ENCODE measurements at regions not wholly inside any gene's neighbourhood (a gene's known extent, or its start where the extent isn't known, plus 50 kb on each side); places are given as distances from the start of the nearest gene placed in this dataset.

- TF ChIP-seq, protein P1, sequence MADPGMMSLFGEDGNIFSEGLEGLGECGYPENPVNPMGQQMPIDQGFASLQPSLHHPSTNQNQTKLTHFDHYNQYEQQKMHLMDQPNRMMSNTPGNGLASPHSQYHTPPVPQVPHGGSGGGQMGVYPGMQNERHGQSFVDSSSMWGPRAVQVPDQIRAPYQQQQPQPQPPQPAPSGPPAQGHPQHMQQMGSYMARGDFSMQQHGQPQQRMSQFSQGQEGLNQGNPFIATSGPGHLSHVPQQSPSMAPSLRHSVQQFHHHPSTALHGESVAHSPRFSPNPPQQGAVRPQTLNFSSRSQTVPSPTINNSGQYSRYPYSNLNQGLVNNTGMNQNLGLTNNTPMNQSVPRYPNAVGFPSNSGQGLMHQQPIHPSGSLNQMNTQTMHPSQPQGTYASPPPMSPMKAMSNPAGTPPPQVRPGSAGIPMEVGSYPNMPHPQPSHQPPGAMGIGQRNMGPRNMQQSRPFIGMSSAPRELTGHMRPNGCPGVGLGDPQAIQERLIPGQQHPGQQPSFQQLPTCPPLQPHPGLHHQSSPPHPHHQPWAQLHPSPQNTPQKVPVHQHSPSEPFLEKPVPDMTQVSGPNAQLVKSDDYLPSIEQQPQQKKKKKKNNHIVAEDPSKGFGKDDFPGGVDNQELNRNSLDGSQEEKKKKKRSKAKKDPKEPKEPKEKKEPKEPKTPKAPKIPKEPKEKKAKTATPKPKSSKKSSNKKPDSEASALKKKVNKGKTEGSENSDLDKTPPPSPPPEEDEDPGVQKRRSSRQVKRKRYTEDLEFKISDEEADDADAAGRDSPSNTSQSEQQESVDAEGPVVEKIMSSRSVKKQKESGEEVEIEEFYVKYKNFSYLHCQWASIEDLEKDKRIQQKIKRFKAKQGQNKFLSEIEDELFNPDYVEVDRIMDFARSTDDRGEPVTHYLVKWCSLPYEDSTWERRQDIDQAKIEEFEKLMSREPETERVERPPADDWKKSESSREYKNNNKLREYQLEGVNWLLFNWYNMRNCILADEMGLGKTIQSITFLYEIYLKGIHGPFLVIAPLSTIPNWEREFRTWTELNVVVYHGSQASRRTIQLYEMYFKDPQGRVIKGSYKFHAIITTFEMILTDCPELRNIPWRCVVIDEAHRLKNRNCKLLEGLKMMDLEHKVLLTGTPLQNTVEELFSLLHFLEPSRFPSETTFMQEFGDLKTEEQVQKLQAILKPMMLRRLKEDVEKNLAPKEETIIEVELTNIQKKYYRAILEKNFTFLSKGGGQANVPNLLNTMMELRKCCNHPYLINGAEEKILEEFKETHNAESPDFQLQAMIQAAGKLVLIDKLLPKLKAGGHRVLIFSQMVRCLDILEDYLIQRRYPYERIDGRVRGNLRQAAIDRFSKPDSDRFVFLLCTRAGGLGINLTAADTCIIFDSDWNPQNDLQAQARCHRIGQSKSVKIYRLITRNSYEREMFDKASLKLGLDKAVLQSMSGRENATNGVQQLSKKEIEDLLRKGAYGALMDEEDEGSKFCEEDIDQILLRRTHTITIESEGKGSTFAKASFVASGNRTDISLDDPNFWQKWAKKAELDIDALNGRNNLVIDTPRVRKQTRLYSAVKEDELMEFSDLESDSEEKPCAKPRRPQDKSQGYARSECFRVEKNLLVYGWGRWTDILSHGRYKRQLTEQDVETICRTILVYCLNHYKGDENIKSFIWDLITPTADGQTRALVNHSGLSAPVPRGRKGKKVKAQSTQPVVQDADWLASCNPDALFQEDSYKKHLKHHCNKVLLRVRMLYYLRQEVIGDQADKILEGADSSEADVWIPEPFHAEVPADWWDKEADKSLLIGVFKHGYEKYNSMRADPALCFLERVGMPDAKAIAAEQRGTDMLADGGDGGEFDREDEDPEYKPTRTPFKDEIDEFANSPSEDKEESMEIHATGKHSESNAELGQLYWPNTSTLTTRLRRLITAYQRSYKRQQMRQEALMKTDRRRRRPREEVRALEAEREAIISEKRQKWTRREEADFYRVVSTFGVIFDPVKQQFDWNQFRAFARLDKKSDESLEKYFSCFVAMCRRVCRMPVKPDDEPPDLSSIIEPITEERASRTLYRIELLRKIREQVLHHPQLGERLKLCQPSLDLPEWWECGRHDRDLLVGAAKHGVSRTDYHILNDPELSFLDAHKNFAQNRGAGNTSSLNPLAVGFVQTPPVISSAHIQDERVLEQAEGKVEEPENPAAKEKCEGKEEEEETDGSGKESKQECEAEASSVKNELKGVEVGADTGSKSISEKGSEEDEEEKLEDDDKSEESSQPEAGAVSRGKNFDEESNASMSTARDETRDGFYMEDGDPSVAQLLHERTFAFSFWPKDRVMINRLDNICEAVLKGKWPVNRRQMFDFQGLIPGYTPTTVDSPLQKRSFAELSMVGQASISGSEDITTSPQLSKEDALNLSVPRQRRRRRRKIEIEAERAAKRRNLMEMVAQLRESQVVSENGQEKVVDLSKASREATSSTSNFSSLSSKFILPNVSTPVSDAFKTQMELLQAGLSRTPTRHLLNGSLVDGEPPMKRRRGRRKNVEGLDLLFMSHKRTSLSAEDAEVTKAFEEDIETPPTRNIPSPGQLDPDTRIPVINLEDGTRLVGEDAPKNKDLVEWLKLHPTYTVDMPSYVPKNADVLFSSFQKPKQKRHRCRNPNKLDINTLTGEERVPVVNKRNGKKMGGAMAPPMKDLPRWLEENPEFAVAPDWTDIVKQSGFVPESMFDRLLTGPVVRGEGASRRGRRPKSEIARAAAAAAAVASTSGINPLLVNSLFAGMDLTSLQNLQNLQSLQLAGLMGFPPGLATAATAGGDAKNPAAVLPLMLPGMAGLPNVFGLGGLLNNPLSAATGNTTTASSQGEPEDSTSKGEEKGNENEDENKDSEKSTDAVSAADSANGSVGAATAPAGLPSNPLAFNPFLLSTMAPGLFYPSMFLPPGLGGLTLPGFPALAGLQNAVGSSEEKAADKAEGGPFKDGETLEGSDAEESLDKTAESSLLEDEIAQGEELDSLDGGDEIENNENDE (IDR thresholded peaks at IDR 0.05; ENCODE audit: insufficient replicate concordance, low read length), result no peak
- TF ChIP-seq TBP (IDR thresholded peaks at IDR 0.05; ENCODE audit: low read depth, low read length) (no peak), GABPA (IDR thresholded peaks at IDR 0.05; ENCODE audit: borderline replicate concordance, insufficient read depth, low read length) (no peak)
Observed at GRCh38 chr6:95117236-95117635, 460.1 kb upstream of the MANEA start (continued).
